ENCODE measurements at regions not wholly inside any gene's neighbourhood (a gene's known extent, or its start where the extent isn't known, plus 50 kb on each side); places are given as distances from the start of the nearest gene placed in this dataset.

DNA sequence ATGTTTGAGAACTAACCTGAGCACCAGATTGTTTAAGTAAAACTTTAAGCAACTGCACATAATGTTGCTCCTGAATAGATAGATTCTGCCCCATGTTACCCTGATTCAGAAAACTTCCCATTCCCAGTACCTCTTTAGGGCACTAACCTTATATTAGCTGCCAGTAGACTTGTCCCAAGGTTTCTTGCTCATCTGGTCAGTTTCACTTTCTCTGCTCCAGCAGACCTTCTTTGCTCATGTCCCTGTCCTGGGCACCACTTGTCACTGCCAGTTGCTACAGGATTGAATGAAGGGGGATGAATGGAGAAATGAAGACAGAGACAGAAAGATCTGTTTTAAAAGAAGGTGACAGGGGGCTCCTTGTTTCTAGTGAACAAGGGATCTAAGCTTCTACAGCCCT, 65.2 kb upstream of the UGT2B10 start:
- ChIA-PET CTCF (no interaction called here), POLR2A (no interaction called here)
- DNase-seq (no peak), ATAC-seq (no peak)
- Mint-ChIP-seq H3K27me3 (no peaks in the 10 kb centered on the region), H3K27ac (no peak overlapping the region), H3K36me3 (ENCODE audit: low read depth) (no peaks in the 10 kb centered on the region), H3K4me1 (ENCODE audit: low read depth) (no peaks in the 10 kb centered on the region), H3K4me3 (no peak overlapping the region), H3K9me3 (no peaks in the 10 kb centered on the region)
- intact Hi-C loops (cut with micrococcal nuclease) = no loop called here
- TF ChIP-seq, protein P1, sequence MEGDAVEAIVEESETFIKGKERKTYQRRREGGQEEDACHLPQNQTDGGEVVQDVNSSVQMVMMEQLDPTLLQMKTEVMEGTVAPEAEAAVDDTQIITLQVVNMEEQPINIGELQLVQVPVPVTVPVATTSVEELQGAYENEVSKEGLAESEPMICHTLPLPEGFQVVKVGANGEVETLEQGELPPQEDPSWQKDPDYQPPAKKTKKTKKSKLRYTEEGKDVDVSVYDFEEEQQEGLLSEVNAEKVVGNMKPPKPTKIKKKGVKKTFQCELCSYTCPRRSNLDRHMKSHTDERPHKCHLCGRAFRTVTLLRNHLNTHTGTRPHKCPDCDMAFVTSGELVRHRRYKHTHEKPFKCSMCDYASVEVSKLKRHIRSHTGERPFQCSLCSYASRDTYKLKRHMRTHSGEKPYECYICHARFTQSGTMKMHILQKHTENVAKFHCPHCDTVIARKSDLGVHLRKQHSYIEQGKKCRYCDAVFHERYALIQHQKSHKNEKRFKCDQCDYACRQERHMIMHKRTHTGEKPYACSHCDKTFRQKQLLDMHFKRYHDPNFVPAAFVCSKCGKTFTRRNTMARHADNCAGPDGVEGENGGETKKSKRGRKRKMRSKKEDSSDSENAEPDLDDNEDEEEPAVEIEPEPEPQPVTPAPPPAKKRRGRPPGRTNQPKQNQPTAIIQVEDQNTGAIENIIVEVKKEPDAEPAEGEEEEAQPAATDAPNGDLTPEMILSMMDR (IDR thresholded peaks at IDR 0.05) = no peak

DNA sequence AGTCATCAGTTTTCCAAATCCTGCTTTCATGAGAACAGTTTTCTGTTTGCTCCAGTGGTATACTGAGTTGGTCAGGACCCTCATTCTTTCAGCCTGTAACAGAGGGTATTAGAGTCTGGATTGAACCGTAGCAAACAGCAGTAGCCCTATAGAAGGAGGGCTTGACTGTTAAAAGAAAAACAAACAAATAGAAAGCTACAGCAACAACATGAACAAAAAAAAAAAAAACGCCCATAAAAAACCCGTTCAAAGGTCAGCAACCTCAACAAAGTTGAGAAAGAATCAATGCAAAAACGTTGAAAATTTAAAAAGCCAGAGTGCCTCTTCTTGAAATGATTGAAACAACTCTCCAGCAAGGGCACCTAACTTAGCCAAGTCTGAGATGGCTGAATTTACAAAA, 64.7 kb upstream of the UGT2B10 start:
- ChIA-PET POLR2A (no interaction called here), CTCF (no interaction called here)
- intact Hi-C loops (cut with micrococcal nuclease) = no loop called here
- no peak overlapping the region for H3K27ac Mint-ChIP-seq
- no peaks in the 10 kb centered on the region for H3K9me3 Mint-ChIP-seq
- no peaks in the 10 kb centered on the region for H3K27me3 Mint-ChIP-seq
- no peaks in the 10 kb centered on the region for H3K4me1 Mint-ChIP-seq (ENCODE audit: low read depth)
- no peaks in the 10 kb centered on the region for H3K36me3 Mint-ChIP-seq (ENCODE audit: low read depth)
- TF ChIP-seq, protein P1 (IDR thresholded peaks at IDR 0.05) = no peak
- ATAC-seq = no peak
- DNase-seq = no peak
- no peak overlapping the region for H3K4me3 Mint-ChIP-seq

DNA sequence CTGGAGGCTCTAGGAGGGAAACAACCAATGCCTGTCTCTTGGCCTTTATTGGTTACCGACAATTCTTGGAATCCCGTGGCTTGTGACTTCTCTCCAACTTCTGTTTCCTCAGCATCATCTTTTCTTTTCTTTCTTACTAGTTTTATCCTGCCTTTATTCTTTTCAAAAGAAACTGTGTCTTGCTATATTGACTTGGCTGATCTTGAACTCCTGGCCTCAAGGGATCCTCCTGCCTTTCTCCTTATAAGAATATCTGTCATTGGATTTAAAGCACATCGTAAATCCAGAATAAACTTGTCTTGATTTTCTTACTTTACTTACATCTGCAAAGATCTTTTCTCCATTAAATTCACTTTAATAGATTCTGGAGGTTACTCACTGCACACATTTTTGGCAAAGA, 49.9 kb upstream of the UGT2B10 start:
- Mint-ChIP-seq H3K4me1 (ENCODE audit: low read depth) (no peaks in the 10 kb centered on the region), H3K27ac (no peak overlapping the region), H3K4me3 (no peak overlapping the region), H3K36me3 (ENCODE audit: low read depth) (no peaks in the 10 kb centered on the region), H3K27me3 (no peaks in the 10 kb centered on the region), H3K9me3 (peaks cover 5% of the 10 kb centered on the region)
- ATAC-seq (no peak), DNase-seq (no peak)
- POLR2A ChIA-PET = no interaction called here
- TF ChIP-seq, protein P1 (IDR thresholded peaks at IDR 0.05) = no peak
- CTCF ChIA-PET = no interaction called here
- intact Hi-C loops (cut with micrococcal nuclease) = no loop called here

Measured in activated CD8-positive, alpha-beta T cell treated with anti-CD3 and anti-CD28 coated beads for 36 hours (primary cell).